ENCODE measurements at regions not wholly inside any gene's neighbourhood (a gene's known extent, or its start where the extent isn't known, plus 50 kb on each side); places are given as distances from the start of the nearest gene placed in this dataset.
"Not testable (repeated sequence)": the region's sequence is repeated elsewhere in the genome, so short reads cannot be mapped to it uniquely, and the experiment has no call there.

DNA sequence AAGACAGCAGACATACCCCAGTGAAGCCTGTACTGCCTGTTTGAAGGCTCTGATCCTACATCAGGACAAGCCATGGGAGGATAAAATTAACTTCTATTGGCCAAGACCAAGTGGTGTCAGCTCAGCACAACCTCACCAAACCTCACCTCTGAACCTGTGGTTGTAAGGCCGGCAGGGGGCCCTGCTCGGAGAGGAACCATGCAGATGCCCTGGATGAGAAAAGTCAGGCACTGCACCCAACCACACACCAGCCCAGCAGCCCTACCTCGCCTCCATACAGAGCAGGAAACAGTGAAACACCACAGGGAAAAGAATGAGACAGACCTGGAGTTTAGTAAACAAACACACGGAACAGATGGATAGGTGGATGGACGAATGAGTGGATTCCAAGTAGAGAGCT is 70.0 kb upstream of the PAX7 start:
- DNase-seq (ENCODE audit: low spot score), result no peak

DNA sequence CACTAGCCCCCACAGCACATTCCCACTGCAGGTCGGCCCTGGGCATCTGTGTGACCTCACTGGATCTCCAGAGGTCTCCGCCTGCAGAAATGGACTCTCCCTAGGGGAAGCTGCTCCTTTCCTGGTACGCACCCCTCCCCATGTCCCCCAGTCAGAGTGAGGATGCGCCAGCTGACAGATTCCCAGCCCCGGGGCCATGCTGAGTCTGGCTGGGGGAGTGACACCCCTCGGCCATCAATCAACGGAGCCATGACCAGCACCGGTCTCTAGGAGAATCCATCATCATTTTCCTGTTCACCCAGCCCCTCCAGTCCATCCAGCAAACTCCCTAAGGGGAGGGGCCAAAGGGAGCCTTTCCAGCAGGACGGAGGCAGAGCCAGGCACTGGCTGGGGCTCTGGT is 68.7 kb upstream of the PAX7 start:
- no peak for DNase-seq (ENCODE audit: low spot score)

DNA sequence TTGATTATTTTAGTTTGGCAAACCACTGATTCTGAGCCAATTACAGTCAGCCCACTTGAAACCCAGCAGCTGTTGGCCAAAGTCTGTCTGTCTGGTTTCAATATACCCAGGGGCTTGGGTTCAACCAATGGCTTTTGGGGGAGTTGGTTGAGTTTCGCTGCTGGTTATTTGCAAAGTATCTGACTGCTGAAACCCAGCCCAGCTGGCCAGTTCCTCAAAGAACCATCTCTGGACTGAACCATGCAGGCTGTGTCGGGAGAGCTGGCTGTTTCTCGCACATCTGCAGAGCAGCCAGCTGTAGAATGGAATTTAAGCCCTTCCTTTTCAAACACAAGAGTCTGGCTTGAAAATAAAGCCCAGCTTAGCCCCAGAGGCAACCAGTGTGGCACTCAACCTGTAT is 66.0 kb upstream of the PAX7 start:
- no peak for DNase-seq (ENCODE audit: low spot score)

DNA sequence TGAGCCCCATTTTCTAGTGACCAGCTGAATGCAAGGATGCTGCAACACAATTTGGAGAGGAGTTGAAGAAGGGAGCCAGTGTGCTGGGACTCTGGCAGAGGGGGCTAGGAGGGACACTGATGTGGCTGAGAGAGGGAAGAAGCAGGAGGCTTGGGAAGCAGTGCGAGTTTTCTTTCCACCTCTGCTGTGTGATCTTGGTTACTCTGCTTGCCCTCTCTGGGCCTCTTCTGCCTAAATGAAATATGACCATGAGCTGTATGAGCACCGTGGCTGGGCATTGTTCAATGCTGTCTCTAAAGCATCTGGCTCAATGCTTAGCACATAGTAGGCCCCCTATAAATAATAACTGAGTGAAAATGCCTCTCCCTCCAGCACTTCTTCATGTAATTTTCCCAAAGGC is 65.3 kb upstream of the PAX7 start:
- DNase-seq (ENCODE audit: low spot score), result no peak

DNA sequence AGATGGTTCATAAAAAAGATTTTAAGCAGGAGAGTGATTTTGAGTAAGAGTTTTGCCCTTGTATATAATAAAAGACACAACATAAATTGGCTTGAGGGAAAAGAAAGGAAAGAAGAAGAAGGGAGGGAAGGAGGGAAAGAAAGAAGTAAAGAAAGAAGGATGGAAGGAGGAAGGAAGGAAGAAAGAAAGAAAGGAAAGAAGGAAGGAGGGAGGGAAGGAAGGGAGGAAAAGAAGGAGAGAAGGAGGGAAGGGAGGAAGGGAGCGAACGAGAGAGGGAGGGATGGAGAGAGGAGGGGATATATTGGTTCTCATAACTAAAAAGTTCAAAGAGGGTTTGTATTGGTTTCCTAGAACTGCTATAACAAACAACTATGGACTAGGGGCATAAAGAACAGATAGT is 62.2 kb upstream of the PAX7 start:
- no peak for DNase-seq (ENCODE audit: low spot score)

DNA sequence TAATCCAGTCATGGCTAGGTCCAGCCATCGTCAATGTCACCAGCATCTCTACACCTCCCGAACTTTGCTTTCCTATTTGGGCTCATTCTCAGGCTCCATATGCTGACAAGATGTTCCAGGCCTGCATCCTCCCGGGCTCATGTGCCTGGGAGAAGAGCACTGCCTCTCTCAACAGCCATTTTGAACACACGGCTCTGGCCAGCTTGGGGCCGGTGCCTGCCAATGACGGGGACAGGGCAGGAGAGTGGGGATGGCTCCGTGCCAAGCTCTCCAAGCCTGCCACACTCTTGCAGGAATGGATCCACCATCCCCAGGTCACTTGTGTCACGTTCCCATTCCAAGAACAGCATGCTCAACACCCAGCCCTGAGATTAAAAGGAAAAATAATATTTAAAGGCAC is 61.4 kb upstream of the PAX7 start:
- DNase-seq (ENCODE audit: low spot score), result no peak

DNA sequence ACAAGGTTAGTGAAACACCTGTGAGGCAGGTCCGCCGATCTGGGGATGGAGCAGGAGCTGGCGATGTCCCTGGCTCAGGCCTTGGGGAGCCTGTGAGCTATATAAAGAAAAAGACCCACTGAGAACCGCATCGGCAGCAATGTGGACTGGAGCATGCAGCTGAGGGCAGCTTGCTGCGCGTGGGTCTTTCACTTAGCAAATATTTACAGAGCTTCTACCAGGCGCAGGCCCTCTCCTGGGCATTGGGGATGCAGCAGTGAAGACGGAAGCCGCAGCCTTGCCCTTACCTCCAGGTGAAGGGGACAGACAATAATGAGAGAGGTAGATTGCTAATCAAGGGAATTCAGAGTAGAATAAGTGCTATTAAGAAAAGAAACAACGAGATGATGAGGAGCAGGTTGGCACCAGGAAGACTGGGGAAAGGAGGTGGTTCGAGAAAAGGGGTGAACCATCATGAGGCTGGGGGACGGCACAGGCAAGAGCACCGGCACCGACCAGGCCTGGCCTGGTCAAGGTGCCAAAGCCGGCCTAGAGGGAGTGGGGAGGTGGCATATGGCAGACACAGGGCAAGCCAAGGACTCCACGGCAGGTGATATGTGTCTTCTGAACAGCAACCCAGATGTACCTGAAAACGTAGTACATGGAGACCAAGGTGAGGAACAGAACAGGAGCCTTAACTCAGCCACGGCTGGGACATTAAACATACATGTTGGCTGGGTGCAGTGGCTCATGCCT is 60.7 kb upstream of the PAX7 start:
- DNase-seq (ENCODE audit: low spot score), result no peak

DNA sequence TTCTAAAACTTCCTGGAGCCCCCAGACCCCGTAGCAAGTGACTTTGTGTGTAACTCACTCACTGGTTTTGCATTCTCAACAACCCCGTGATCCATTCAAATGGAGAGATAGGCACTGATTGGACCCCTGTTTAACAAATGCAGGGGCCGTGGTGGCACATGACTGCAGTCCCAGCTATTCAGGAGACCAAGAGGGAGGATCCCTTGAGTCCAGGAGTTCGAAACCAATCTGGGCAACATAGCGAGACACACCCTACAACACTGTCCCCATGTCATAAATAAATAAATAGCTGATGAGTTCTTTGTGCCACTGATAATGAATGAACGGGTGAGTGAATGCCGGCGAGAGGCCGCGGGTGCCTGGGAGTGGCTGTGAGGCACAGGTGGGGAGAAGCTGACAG is 59.4 kb upstream of the PAX7 start:
- DNase-seq (ENCODE audit: low spot score), result no peak

DNA sequence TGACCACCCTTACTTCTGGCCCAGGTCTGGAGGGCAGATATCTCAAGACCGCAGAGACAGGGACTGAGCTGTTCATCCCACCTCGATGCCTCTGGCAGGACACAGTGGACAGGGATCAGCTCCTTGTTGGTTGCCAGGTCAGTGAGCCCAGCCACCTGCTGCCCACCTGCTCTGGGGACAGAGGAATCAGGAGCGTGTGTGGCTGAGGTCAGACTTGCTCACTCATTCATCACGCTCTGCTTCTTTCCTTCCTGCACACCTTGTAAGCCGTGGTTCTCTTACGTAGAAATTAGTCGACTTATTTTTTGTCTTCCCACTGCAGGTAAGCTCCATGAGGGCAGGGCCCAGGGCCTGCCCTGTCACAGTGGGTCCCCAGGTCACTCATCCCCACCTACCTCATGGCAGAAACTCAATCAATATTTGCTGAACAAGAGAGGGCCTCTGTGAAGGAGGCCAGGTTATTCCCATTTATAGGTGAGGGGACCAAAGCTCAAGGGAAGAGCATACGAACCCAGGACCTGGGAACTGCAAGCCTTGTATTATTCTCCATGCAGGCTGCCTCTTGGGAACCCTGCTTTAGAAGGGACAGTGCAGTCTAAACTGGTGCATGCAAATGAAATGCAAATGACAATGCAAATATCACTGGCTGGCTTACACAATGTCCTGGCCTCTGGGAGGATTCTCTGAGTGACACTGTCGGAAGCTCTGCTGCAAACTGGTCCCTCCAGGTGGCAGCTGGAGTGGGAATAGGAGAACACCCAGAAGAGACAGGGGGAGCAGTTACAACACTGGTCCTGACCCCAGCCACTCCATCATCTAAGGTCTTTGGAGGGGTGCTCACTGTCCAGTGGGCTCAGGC is 58.4 kb upstream of the PAX7 start:
- DNase-seq (ENCODE audit: low spot score), result no peak

DNA sequence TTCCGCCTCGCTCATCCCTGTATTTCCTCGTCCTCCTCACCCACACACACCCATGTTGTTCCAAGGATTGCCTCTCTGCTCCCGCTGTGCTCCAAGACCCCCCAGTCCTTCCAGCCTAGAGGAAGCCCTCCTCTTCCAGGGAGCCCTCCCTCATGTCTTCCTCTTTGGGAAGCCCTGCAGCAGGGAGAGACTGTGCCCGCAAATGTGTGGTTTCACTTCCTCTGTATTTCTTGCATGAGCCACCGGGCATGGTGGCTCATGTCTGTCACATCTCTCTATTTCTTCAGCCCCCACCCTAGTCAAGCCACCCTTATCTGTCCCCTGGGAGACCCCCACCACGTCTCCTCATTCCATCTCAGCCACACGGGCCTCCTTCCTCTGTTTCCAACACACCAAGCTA is 57.5 kb upstream of the PAX7 start:
- no peak for DNase-seq (ENCODE audit: low spot score)

DNA sequence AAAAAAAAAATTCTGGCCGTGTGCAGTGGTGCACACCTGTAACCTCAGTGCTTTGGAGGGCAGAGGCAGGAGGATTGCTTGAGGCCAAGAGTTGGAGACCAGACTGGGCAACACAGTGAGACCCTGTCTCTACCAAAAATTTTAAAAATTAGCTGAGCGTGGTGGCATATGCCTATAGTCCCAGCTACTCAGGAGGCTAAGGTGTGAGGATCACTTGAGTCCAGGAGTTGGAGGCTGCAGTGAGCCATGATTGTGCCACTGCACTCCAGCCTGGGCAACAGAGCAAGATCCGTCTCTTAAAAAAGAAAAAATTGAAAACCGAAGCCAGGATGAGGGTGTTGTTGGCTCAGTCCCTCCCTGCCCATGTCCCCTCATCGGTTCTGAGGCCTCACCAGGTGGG is 55.9 kb upstream of the PAX7 start:
- DNase-seq (ENCODE audit: low spot score), result no peak

DNA sequence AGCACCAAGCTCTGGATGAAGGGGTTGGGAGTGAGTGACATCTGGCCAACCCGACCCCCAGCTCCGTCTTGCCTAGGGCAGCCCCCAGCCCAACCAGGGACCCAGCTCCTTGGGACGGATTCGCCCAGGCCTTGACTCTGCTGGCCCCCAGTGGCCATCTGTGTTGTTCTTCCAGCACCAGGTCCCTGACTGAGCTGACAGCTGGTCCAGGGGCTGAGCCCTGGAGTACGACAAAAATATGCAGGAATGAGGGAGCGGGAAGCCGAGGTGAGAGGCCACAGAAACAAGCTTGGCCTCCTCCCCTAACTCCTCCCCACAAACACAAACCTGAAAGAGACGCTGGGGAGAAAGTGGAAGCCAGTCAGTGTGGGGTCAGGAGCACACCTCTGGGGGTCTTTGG is 55.0 kb upstream of the PAX7 start:
- DNase-seq (ENCODE audit: low spot score), result no peak

DNA sequence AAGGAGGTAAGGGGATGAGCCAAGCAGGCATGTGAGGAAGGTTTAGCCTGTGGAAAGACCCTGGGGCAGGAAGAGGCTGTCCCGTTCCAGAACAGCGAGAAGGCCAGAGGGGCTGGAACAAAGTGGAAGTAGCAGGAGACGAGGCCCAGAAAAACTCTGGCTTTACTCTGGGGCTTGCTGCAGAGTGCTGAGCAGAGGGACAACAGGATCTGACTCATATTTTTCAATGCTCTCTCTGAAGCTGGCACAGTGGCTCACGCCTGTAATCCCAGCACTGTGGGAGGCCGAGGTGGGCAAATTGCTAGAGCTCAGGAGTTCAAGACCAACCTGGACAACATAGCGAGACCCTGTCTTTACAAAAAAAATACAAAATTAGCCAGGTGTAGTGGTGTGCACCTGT is 52.4 kb upstream of the PAX7 start:
- no peak for DNase-seq (ENCODE audit: low spot score)

DNA sequence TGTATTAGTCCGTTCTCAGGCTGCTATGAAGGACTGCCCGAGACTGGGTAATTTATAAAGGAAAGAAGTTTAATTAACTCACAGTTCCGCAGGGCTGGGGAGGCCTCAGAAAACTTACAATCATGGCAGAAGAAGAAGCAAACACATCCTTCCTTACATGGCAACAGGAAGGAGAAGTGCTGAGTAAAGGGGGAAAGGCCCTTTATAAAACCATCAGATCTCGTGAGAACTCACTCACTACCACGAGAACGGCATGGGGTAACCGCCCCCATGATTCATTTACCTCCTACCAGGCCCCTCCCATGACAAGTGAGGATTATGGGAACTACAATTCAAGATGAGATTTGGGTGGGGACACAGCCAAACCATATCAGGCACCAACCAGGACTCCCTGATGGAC is 51.4 kb upstream of the PAX7 start:
- not testable (repeated sequence) for DNase-seq (ENCODE audit: low spot score)

DNA sequence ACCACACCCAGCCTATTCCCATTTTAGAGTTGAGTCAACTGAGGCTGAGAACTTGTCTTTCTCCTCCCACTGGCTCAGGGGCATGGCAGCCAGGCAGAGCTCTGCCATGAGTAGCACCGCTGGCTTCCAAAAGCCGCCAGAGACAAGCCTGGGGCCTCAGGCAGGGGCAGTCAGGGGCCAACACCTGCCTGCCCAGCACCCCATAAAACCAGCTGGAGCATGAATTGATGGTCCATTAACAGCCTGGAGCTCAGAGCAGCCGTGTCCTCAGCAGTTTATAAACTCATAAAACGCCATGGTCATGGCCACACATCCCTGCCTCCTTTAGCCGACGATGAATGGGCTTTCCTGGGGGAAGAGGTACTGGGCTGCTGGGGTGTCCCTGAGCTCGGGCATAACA is 50.6 kb upstream of the PAX7 start:
- DNase-seq (ENCODE audit: low spot score), result no peak

DNA sequence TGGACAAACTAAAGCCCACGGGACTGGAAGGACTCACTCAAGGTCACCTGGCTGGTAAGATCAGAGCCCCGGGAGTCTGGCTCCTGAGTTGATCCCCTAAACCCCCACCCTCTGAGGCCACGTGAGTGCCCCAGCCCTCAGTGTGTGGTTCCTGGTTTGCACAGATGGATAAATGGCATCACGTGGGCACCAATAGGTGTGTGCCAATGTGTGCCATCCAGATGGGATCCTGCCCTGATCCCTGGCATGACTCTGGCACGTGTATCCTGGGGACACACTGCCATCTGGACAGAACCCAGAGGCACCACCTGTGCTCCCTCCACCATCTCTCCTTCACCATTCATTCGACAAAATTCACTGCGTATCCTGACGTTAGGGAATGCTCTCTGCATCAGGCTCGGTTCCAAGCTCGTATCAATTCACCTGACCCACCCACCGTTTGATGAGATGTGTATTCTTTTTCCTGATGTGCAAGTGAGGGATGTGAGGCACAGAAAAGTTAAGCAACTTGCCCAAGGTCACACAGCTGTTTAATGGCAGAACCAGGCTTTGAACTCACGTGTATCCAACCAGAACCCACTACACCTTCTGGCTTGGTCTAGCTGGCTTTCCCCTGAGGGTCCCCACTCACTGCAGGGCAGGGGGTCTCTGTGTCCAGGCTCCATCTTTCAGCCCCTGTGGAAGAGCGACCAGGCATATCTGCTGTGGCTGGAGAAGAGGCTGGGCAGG is 49.8 kb upstream of the PAX7 start:
- no peak for DNase-seq (ENCODE audit: low spot score)

Data from mesenteric fat pad (tissue), 1 donor.